ENCODE measurements at regions not wholly inside any gene's neighbourhood (a gene's known extent, or its start where the extent isn't known, plus 50 kb on each side); places are given as distances from the start of the nearest gene placed in this dataset.
"Not testable (repeated sequence)": the region's sequence is repeated elsewhere in the genome, so short reads cannot be mapped to it uniquely, and the experiment has no call there.

- DNase-seq (ENCODE audit: low read depth) = no peak
Observed at GRCh38 chr14:71396050-71396677, 488.9 kb downstream of the PCNX1 start.

DNA sequence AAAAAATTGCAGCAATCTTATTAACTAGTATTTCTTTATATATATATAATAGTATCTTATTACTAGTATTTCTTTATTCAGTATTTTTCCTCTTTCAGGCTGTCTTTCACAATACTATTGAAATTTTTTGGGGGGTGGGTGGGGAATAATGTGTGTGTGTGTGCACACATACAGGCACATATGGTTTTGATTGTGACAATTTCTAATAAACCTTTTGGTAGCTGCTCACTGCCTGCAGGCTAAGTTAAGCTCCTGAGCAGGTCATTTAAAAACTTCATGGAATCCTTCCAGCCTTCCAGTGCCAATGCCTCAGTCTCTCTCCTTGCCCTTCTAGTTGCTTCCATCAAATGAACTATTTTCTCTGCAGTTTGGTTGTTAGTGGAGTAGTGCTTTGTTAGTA lies 490.1 kb downstream of the PCNX1 start:
- DNase-seq (ENCODE audit: low read depth) = no peak

DNA sequence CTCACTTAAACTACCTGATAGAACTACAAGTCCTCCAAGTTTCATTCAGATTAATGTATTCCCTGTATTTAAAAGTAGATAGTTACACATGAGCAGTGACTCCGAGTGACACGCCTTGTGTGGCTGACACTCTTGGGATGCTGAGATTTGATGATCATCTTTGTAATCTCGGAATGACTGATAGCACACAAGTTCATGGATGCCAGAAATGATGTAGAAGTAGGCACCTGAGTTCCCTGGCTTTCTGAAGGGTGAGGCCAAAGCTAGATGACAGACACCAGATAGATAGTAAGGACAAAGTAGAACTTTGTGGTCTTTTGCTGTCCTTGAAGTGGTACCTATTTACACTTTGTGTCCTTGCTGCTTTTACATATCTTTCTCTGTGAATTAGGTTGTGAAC lies 491.2 kb downstream of the PCNX1 start:
- no peak for DNase-seq (ENCODE audit: low read depth)

- no peak for DNase-seq (ENCODE audit: low read depth)
Observed at GRCh38 chr14:71399057-71399487, 491.8 kb downstream of the PCNX1 start.

DNA sequence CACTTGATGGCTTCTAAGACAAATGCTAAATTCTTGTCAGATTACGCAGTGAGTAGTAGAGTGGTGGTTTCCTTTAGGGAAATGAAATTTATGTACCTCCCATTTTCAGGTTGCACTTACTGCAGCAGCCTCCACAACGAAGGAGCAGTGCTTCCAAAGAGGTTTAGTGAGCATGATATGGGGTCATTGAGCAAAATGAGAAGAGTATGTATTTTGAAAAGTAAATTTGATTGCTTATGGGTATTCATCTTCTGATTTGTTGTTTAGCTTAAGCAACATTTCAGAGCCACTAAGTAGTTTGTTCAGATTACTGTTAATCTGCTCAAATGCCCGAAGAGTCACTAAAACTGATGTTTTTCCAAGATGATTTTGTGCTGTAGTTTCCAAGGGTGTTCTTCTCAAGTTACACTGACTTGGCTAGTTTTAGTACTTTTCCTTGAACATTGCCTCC lies 493.6 kb downstream of the PCNX1 start:
- no peak for DNase-seq (ENCODE audit: low read depth)

DNA sequence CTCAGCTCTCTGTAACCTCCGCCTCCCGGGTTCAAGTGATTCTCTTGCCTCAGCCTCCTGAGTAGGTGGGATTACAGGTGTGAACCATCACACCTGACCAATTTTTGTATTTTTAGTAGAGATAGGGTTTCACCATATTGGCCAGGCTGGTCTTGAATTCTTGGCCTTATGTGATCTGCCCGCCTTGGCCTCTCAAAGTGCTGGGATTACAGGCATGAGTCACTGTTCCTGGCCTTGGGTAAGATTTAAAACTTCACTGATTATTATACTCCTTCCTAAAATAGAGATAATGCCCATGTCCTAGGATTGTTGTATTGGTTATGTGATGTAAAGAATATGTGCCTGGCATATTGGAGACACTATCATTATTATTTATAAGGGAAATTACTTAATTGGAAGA lies 495.2 kb downstream of the PCNX1 start:
- not testable (repeated sequence) for DNase-seq (ENCODE audit: low read depth)

DNA sequence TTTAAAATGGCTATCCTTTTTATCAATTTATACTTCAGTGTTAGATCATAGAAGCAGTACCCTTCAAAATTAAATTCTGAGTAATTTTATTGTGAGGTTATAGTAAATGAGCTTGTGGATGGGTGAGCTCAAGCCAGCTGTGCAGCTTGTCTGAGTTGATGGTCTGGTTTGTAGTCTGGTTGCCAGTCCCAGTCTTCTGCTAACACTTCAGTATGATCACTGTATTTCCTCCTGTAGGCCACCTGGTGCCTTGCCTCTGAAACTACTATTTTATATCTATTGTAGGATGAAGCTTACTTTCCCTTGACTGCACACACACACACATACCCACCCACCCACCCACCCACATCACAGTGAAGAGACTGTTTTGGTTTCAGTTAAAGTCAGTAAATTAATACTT lies 496.4 kb downstream of the PCNX1 start:
- DNase-seq (ENCODE audit: low read depth) = no peak

DNA sequence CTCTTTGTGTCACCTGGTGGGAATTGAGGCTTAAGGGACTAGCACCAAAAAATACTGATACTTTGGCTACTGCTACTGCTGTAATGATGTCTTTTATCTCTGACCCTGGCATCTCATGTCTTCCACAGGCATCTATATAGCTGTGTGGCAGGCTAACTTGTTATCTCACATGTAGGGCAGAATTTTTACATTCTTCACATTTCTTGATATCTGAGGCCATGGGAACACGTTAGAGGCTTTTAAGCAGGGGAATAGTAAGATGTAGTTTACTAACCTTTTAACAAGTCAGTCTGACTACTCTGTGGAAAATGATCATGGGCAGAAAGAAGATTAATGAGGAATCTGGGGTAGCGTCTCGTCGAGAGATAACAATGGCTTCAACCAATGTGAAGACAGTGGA lies 498.4 kb downstream of the PCNX1 start:
- DNase-seq (ENCODE audit: low read depth) = no peak

GRCh38 chr14:71408362-71409030 lies 501.2 kb downstream of the PCNX1 start:
- DNase-seq (ENCODE audit: low read depth) = no peak

DNA sequence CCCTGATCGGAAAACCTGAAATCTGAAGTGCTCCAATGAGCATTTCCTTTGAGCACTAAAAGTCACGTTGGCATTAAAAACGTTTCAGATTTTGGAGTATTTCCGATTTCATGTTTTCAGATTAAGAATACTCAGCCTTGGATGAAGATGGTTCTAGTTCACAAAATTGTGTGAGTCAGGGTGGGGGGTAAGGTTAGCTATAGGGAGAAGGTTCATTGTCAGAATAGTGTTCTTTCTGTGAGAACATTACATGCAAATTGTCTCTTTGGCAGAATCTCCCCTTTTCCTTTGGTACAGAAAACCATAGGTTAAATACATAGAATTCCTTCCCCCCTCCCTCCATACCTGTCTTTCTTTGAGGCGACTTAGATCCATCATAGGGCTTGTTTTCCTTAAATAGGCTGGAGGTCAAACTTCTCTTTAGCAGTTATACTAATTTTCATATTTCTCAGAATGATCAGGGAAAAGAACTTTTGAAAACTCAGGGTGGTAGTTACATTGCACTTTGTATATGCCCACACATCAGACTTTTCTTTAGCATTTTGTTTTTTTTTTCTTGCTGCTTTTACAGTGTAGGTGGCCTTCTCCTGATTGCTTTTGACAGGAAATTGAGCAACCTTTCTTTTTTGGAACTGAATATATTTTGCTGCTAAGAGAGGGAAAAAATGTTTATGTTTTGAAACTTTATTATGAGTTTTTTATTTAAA lies 503.5 kb downstream of the PCNX1 start:
- DNase-seq (ENCODE audit: low read depth) = no peak

GRCh38 chr14:71411285-71411595 lies 504.0 kb downstream of the PCNX1 start:
- DNase-seq (ENCODE audit: low read depth) = no peak

DNA sequence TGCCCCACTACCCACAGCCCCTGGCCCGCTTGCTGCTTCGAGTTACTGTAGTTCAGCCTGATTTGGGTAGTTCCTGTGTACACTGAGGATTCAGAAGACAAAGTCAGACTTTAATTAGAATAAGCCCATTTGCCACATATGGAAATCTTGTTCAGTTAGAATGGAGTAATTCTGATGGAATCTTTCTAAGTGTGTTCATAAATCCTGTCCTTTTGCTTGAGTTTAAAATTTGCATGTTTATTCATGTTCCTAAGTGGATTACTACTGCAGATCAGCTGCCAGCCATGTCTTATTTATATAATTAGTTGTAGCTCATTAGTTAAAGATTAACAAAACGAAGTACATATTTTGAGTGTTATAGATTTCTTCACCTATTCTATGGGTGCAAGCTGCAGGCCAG lies 504.5 kb downstream of the PCNX1 start:
- DNase-seq (ENCODE audit: low read depth) = no peak

DNA sequence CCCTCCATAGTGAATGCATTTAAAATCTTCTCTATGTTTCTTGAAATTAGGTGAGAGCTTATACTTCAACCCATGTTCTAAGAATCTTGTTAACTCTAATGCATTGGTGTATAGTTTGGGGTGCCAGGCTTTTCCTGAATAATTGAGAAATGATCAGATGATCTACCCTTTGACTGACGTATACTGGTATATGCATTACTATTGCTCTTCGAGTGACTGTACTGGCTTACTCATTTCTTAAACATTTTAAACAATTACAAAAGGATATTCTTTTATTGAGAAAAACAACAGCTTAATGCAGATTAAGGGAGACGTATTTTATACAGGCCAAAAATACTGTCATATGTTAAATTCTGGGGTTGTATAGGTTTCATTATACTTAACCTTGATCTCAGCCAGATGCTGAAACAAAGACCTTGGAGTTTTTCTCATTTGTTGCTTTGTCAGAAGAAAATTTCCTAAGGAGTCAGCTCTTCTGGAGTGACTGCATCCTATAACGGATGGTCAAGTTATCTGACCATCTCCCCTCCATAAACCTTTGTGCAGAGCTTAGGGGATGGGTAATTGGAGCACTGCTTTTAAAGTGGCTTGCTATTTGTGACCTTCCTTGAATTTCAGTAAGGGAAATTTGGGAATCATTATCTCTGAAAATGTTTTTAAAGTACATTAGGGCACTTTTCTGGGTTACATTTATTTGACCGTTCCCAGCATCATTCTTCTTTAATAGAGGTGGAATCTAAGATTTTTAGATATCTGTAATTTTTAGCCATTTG lies 507.6 kb downstream of the PCNX1 start:
- DNase-seq (ENCODE audit: low read depth) = no peak

GRCh38 chr14:71415404-71415690 lies 508.1 kb downstream of the PCNX1 start:
- DNase-seq (ENCODE audit: low read depth) = no peak

DNA sequence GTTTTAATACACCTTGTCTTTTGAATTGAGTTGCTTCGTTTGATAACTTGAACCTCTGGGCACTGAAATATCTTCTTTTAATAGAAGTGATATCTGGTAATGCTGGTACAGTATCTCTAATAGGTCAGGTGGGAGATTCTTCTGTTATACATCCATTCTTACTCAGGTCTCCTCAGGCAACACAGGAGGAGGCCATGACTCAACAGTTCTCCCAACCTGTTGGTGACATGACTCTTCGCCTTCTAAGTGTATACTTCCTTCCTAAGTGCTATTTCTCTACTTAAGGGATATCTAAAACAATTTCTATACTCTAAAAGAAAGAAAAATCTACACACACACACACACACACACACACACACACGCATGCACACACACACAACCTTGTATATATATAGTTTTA lies 509.1 kb downstream of the PCNX1 start:
- DNase-seq (ENCODE audit: low read depth) = no peak

DNA sequence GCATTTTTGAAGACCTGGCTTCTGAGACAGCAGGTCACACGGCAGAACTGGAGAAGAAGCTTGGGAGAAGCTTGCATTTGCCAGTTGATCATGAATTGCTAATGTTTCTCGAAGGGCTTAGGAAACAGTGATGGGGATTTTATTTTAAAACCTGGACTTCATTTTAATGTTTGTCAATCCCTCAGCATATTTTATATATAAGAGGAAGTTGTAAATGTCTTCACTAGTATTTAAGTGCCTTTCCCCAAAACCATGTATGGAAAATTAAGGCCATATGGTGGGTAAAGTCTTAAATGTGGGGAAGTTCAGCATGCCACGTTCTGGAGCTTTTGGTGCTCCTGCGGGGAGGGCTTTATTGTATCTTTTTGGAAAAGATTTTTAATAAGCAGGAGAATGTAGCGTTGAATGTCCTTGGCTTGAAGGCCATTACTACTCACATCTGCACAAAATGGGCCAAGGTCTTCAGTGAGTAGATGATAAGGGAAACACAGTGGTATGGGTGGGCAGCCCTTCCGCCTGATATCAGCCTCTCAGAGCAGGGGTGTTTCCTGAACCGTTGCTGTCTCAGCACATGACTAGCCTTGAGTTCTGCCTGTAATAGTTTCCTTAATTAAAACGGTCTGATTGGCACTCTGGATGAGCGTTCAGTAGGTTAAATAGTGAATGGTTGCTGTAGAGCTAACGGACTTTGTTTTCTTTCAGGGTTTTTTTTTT lies 511.4 kb downstream of the PCNX1 start:
- DNase-seq (ENCODE audit: low read depth) = no peak

- no peak for DNase-seq (ENCODE audit: low read depth)
Observed at GRCh38 chr14:71423481-71423880, 508.7 kb upstream of the RGS6 start.

DNA sequence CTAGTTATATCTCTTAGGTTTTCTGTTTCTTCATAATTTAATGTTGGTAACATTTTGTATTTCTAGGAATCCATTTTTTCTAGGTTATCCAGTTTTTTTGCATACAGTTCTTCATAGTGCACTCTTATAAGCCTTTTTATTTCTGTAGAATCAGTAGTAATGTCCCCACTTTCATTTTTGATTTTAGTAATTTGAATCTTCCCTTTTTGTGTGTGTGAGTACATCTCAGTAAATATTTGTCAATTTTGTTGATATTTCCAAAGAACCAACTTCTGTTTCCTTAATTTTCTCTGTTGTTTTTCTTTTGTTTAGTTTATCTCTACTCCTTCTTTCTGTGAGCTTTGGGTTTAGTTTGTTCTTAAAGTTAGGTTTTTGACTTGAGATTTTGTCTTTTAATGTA lies 507.3 kb upstream of the RGS6 start:
- DNase-seq (ENCODE audit: low read depth) = no peak

GRCh38 chr14:71426001-71426400 lies 506.2 kb upstream of the RGS6 start:
- DNase-seq (ENCODE audit: low read depth) = no peak

GRCh38 chr14:71429902-71430301 lies 502.3 kb upstream of the RGS6 start:
- no peak for DNase-seq (ENCODE audit: low read depth)

DNA sequence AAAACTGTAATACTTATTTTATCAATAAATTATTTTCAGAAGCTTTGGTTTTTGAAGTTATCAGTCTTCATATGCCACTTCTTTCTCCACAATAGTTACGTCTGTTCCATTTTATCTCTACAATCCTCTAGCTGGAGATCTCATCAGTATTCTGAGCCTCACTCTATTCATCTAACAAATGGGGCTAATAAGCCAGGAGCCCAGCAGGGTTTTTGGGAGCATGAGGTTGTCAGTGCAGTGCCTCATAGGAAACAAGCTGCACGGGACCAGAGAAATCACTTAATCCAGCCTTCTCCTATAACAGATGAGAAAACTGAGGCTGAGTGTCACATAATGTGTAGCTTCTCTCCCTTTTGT lies 501.9 kb upstream of the RGS6 start:
- DNase-seq (ENCODE audit: low read depth) = no peak

GRCh38 chr14:71430678-71431376 lies 501.4 kb upstream of the RGS6 start:
- DNase-seq (ENCODE audit: low read depth) = no peak

All from activated T-cell treated with anti-CD3 and anti-CD28 coated beads for 48 hours (primary cell).